ENCODE measurements at regions not wholly inside any gene's neighbourhood (a gene's known extent, or its start where the extent isn't known, plus 50 kb on each side); places are given as distances from the start of the nearest gene placed in this dataset.

GRCh38 chr1:5748286-5749225, 243.7 kb downstream of the NPHP4 start:
- DNase-seq, result no peak

GRCh38 chr1:5747426-5748285, 244.6 kb downstream of the NPHP4 start:
- no peak for DNase-seq

- no peak for DNase-seq
These were observed 245.4 kb downstream of the NPHP4 start for GRCh38 chr1:5746611-5747425.

GRCh38 chr1:5745800-5746610, 246.2 kb downstream of the NPHP4 start:
- peak; percentile 13 for DNase-seq

- DNase-seq, result peak; percentile 73
These were observed 247.1 kb downstream of the NPHP4 start for GRCh38 chr1:5744911-5745799.

- DNase-seq, result no peak
These were observed 247.9 kb downstream of the NPHP4 start for GRCh38 chr1:5744341-5744740.

- DNase-seq, result no peak
These were observed 248.7 kb downstream of the NPHP4 start for GRCh38 chr1:5743435-5744095.

GRCh38 chr1:5742801-5743200, 249.4 kb downstream of the NPHP4 start:
- no peak for DNase-seq

GRCh38 chr1:5742032-5742431, 250.2 kb downstream of the NPHP4 start:
- DNase-seq, result no peak

- no peak for DNase-seq
These were observed 251.1 kb downstream of the NPHP4 start for GRCh38 chr1:5740865-5741860.

- DNase-seq, result no peak
These were observed 251.8 kb downstream of the NPHP4 start for GRCh38 chr1:5740450-5740849.

- DNase-seq, result no peak
These were observed 252.6 kb downstream of the NPHP4 start for GRCh38 chr1:5739561-5740078.

- DNase-seq, result no peak
These were observed 253.2 kb downstream of the NPHP4 start for GRCh38 chr1:5738911-5739462.

- DNase-seq, result no peak
These were observed 255.1 kb downstream of the NPHP4 start for GRCh38 chr1:5737081-5737480.

GRCh38 chr1:5734996-5735395, 257.2 kb downstream of the NPHP4 start:
- DNase-seq, result no peak

- DNase-seq, result no peak
These were observed 257.8 kb downstream of the NPHP4 start for GRCh38 chr1:5734414-5734813.

- DNase-seq, result no peak
These were observed 258.6 kb downstream of the NPHP4 start for GRCh38 chr1:5733596-5733995.

GRCh38 chr1:5731110-5731423, 261.2 kb downstream of the NPHP4 start:
- DNase-seq, result no peak

Measured in occipital lobe (tissue), 1 donor.